IPS-15b (cell line): ENCODE measurements at regions not wholly inside any gene's neighbourhood (a gene's known extent, or its start where the extent isn't known, plus 50 kb on each side); places are given as distances from the start of the nearest gene placed in this dataset.

Experiments
- H3K27me3 ChIP-seq: one replicate; pipeline ENCODE4 v1.6.1; 2013; ENCODE audit warnings: low read length; ENCODE audit not compliant: control insufficient read depth, insufficient read depth
- H3K36me3 ChIP-seq: one replicate; pipeline ENCODE4 v1.6.1; 2013; ENCODE audit warnings: low read length; ENCODE audit not compliant: control insufficient read depth, insufficient read depth
- H3K4me1 ChIP-seq: one replicate; pipeline ENCODE4 v1.6.1; 2013; ENCODE audit warnings: mild to moderate bottlenecking, low read length; ENCODE audit not compliant: control insufficient read depth, insufficient read depth
- H3K4me3 ChIP-seq: one replicate; pipeline ENCODE4 v1.5.1; 2013; ENCODE audit warnings: low read depth, low read length
- H3K9ac ChIP-seq: one replicate; pipeline ENCODE4 v1.6.1; 2013; ENCODE audit warnings: low read depth, mild to moderate bottlenecking, low read length
- H3K9me3 ChIP-seq: one replicate; pipeline ENCODE4 v1.6.1; 2013; ENCODE audit warnings: mild to moderate bottlenecking, low read length; ENCODE audit not compliant: control insufficient read depth, insufficient read depth

GRCh38 chr13:85241060-85241459 lies 558.2 kb downstream of the SLITRK6 start:
- H3K4me3 ChIP-seq = no peak overlapping the region
- no peaks in the 10 kb centered on the region for H3K27me3 ChIP-seq
- no peak overlapping the region for H3K9ac ChIP-seq
- H3K4me1 ChIP-seq = no peaks in the 10 kb centered on the region
- no peaks in the 10 kb centered on the region for H3K36me3 ChIP-seq
- H3K9me3 ChIP-seq = no peaks in the 10 kb centered on the region

- Histone ChIP-seq H3K9me3 (no peaks in the 10 kb centered on the region), H3K36me3 (no peaks in the 10 kb centered on the region), H3K9ac (no peak overlapping the region), H3K4me3 (no peak overlapping the region), H3K4me1 (no peaks in the 10 kb centered on the region), H3K27me3 (no peaks in the 10 kb centered on the region)
Observed at GRCh38 chr13:85236413-85236812, 562.8 kb downstream of the SLITRK6 start.

GRCh38 chr13:85230691-85231093 lies 568.5 kb downstream of the SLITRK6 start:
- Histone ChIP-seq H3K36me3 (no peaks in the 10 kb centered on the region), H3K4me1 (no peaks in the 10 kb centered on the region), H3K27me3 (no peaks in the 10 kb centered on the region), H3K9ac (no peak overlapping the region), H3K9me3 (no peaks in the 10 kb centered on the region), H3K4me3 (no peak overlapping the region)

- Histone ChIP-seq H3K9ac (no peak overlapping the region), H3K4me3 (no peak overlapping the region), H3K36me3 (no peaks in the 10 kb centered on the region), H3K9me3 (no peaks in the 10 kb centered on the region), H3K27me3 (no peaks in the 10 kb centered on the region), H3K4me1 (no peaks in the 10 kb centered on the region)
Observed at GRCh38 chr13:85228692-85229091, 570.5 kb downstream of the SLITRK6 start.

GRCh38 chr13:85223883-85224656 lies 575.1 kb downstream of the SLITRK6 start:
- Histone ChIP-seq H3K27me3 (no peaks in the 10 kb centered on the region), H3K36me3 (no peaks in the 10 kb centered on the region), H3K9ac (no peak overlapping the region), H3K4me1 (no peaks in the 10 kb centered on the region), H3K4me3 (no peak overlapping the region), H3K9me3 (no peaks in the 10 kb centered on the region)

GRCh38 chr13:85216576-85216975 lies 582.6 kb downstream of the SLITRK6 start:
- Histone ChIP-seq H3K9me3 (no peaks in the 10 kb centered on the region), H3K27me3 (no peaks in the 10 kb centered on the region), H3K9ac (no peak overlapping the region), H3K4me3 (no peak overlapping the region), H3K4me1 (no peaks in the 10 kb centered on the region), H3K36me3 (no peaks in the 10 kb centered on the region)

GRCh38 chr13:85212692-85213091 lies 586.5 kb downstream of the SLITRK6 start:
- no peak overlapping the region for H3K9ac ChIP-seq
- no peak overlapping the region for H3K4me3 ChIP-seq
- H3K27me3 ChIP-seq = no peaks in the 10 kb centered on the region
- no peaks in the 10 kb centered on the region for H3K36me3 ChIP-seq
- H3K9me3 ChIP-seq = no peaks in the 10 kb centered on the region
- no peaks in the 10 kb centered on the region for H3K4me1 ChIP-seq

- Histone ChIP-seq H3K4me3 (no peak overlapping the region), H3K4me1 (no peaks in the 10 kb centered on the region), H3K9me3 (no peaks in the 10 kb centered on the region), H3K36me3 (no peaks in the 10 kb centered on the region), H3K9ac (no peak overlapping the region), H3K27me3 (no peaks in the 10 kb centered on the region)
Observed at GRCh38 chr13:85204668-85205344, 594.4 kb downstream of the SLITRK6 start.

GRCh38 chr13:85197431-85197830 lies 601.8 kb downstream of the SLITRK6 start:
- Histone ChIP-seq H3K4me1 (no peaks in the 10 kb centered on the region), H3K9ac (no peak overlapping the region), H3K36me3 (no peaks in the 10 kb centered on the region), H3K27me3 (no peaks in the 10 kb centered on the region), H3K4me3 (no peak overlapping the region), H3K9me3 (no peaks in the 10 kb centered on the region)

GRCh38 chr13:85194482-85194881 lies 604.7 kb downstream of the SLITRK6 start:
- Histone ChIP-seq H3K4me1 (no peaks in the 10 kb centered on the region), H3K27me3 (no peaks in the 10 kb centered on the region), H3K4me3 (no peak overlapping the region), H3K9me3 (no peaks in the 10 kb centered on the region), H3K36me3 (no peaks in the 10 kb centered on the region), H3K9ac (no peak overlapping the region)

- Histone ChIP-seq H3K4me1 (no peaks in the 10 kb centered on the region), H3K27me3 (no peaks in the 10 kb centered on the region), H3K4me3 (no peak overlapping the region), H3K9ac (no peak overlapping the region), H3K9me3 (no peaks in the 10 kb centered on the region), H3K36me3 (no peaks in the 10 kb centered on the region)
Observed at GRCh38 chr13:85191996-85192718, 607.1 kb downstream of the SLITRK6 start.
